B cell (primary cell): ENCODE measurements at regions not wholly inside any gene's neighbourhood (a gene's known extent, or its start where the extent isn't known, plus 50 kb on each side); places are given as distances from the start of the nearest gene placed in this dataset.

Experiments
- ATAC-seq: fragments of 200-7000 bp; cut with Tn5 transposase; one replicate; pipeline ENCODE4 v1.10.0; 2021; ENCODE audit warnings: low read depth, mild to moderate bottlenecking, moderate number of reproducible peaks, moderate library complexity
- CTCF ChIA-PET: fragments of 350-600 bp; sonication (Branson Sonifier 250); formaldehyde crosslinking; loops from one replicate; lab custom pipeline; 2021; ENCODE audit warnings: antibody characterized with exemption, inconsistent platforms; lab: Charles Lee
- POLR2A ChIA-PET: fragments of 350-600 bp; sonication (Branson Sonifier 250); formaldehyde crosslinking; loops from one replicate; lab custom pipeline; 2021; ENCODE audit warnings: antibody characterized with exemption; lab: Charles Lee
- DNase-seq: peaks from one replicate; pipeline ENCODE4 v3.0.0; 2013
- H2AFZ ChIP-seq: 2 replicates; pipeline ENCODE4 v1.6.1; 2012; ENCODE audit warnings: mild to moderate bottlenecking, low read depth, low read length; ENCODE audit not compliant: insufficient read depth, poor library complexity, severe bottlenecking
- H3K27ac ChIP-seq, 2 donors: 1 replicate in 1 of 2; 2 replicates in 1 of 2; pipeline ENCODE4 v1.5.1; 2012 to 2013; ENCODE audit warnings: low read length in 2 of 2, mild to moderate bottlenecking in 2 of 2, moderate library complexity in 1 of 2
- H3K27me3 ChIP-seq, 4 experiments: fragments of 200-600 bp in 1 of 4; sonication (generic) in 1 of 4; replicated peaks in 1 of 4; 1 replicate in 2 of 4; 2 replicates in 2 of 4; pipeline versions ENCODE4 v1.6.1 to v1.7.0; 2013 to 2016; ENCODE audit warnings: low read length in 3 of 4, mild to moderate bottlenecking in 2 of 4, mixed read lengths in 1 of 4, moderate library complexity in 1 of 4; ENCODE audit not compliant: insufficient read depth in 4 of 4, control insufficient read depth in 3 of 4; ENCODE audit errors: control extremely low read depth in 1 of 4
- H3K36me3 ChIP-seq, 2 experiments: replicated peaks in 1 of 2; 1 replicate in 1 of 2; 2 replicates in 1 of 2; pipeline versions ENCODE4 v1.6.1 to v1.7.1; 2013; ENCODE audit warnings: low read length in 1 of 2; ENCODE audit not compliant: insufficient read depth in 2 of 2, control insufficient read depth in 1 of 2; ENCODE audit errors: control extremely low read depth in 1 of 2, extremely low read depth in 1 of 2
- H3K4me1 ChIP-seq, 2 donors: fragments of 200-600 bp in 1 of 2; sonication (generic) in 1 of 2; 1 replicate in 1 of 2; 2 replicates in 1 of 2; pipeline versions ENCODE4 v1.5.1 to v1.6.1; 2013 to 2017; ENCODE audit warnings: low read length in 2 of 2; ENCODE audit not compliant: control insufficient read depth in 2 of 2, insufficient read depth in 2 of 2
- H3K4me2 ChIP-seq: replicated peaks from 2 replicates; pipeline ENCODE3; 2012; ENCODE audit warnings: mild to moderate bottlenecking, low read depth, low read length; ENCODE audit not compliant: poor library complexity, severe bottlenecking
- H3K4me3 ChIP-seq, 5 experiments: fragments of 200-600 bp in 1 of 5; sonication (generic) in 1 of 5; 1 replicate in 3 of 5; 2 replicates in 2 of 5; pipeline versions ENCODE4 v1.5.1 to v1.7.0; 2011 to 2016; ENCODE audit warnings: low read length in 4 of 5, mild to moderate bottlenecking in 4 of 5, low read depth in 2 of 5, control low read depth in 1 of 5, moderate library complexity in 1 of 5; ENCODE audit not compliant: insufficient read depth in 1 of 5; ENCODE audit errors: control extremely low read depth in 1 of 5, extremely low read depth in 1 of 5
- H3K79me2 ChIP-seq: fragments of 200-600 bp; sonication (generic); one replicate; pipeline ENCODE4 v1.6.0; 2016; ENCODE audit warnings: low read length; ENCODE audit not compliant: control insufficient read depth, insufficient read depth
- H3K9ac ChIP-seq: fragments of 200-600 bp; sonication (generic); 2 replicates; pipeline ENCODE4 v1.6.1; 2017; ENCODE audit warnings: mild to moderate bottlenecking, low read length, moderate library complexity
- H3K9me3 ChIP-seq, 3 donors: one replicate each; pipeline versions ENCODE4 v1.6.1 to v1.7.1; 2013; ENCODE audit warnings: low read length in 2 of 3; ENCODE audit not compliant: control insufficient read depth in 2 of 3, insufficient read depth in 1 of 3; ENCODE audit errors: control extremely low read depth in 1 of 3
- H4K20me1 ChIP-seq: 2 replicates; pipeline ENCODE4 v1.6.0; 2012; ENCODE audit warnings: mild to moderate bottlenecking, low read length; ENCODE audit not compliant: insufficient read depth, control insufficient read depth, poor library complexity, severe bottlenecking
- H3K27ac Mint-ChIP-seq: one replicate; pipeline ENCODE4 v1.8.0; 2021; ENCODE audit warnings: mixed read lengths
- H3K27me3 Mint-ChIP-seq: one replicate; pipeline ENCODE4 v1.8.0; 2021; ENCODE audit warnings: mixed read lengths
- H3K4me1 Mint-ChIP-seq: one replicate; pipeline ENCODE4 v1.8.0; 2021; ENCODE audit warnings: mixed read lengths
- H3K4me3 Mint-ChIP-seq: one replicate; pipeline ENCODE4 v1.8.0; 2021; ENCODE audit warnings: mixed read lengths
- H3K9me3 Mint-ChIP-seq: one replicate; pipeline ENCODE4 v1.8.0; 2022; ENCODE audit warnings: mixed read lengths; ENCODE audit not compliant: insufficient read depth
- CTCF ChIP-seq: fragments of 200-600 bp; IDR thresholded peaks from one replicate; pipeline ENCODE4 v1.8.0; 2022; ENCODE audit warnings: antibody characterized with exemption, mild to moderate bottlenecking
- EZH2 ChIP-seq: IDR thresholded peaks from 2 replicates; pipeline ENCODE4 v1.6.1; 2012; ENCODE audit warnings: borderline replicate concordance, low read depth, mild to moderate bottlenecking, moderate library complexity, low read length; ENCODE audit not compliant: insufficient read depth, poor library complexity, severe bottlenecking
- WGBS: methylation state at CpG from one replicate; pipeline ENCODE4 v1.1.5; 2013; ENCODE audit warnings: missing lambda C conversion rate; ENCODE audit not compliant: insufficient coverage; 5-methylcytosine and 5-hydroxymethylcytosine counted together
- intact Hi-C: fragments of 100-400 bp; cut with micrococcal nuclease; formaldehyde crosslinking; loops from one replicate; pipeline ENCODE4 v1.10.0; 2022

- Histone ChIP-seq H3K27ac (no peak overlapping the region), H3K9me3 (no peaks in the 10 kb centered on the region), H3K36me3 (no peaks in the 10 kb centered on the region), H3K27me3 (no peaks in the 10 kb centered on the region), H3K9ac (no peak overlapping the region), H3K4me3 (no peak overlapping the region), H2AFZ (no peak overlapping the region), H3K79me2 (no peaks in the 10 kb centered on the region), H3K4me1 (no peaks in the 10 kb centered on the region), H3K4me2 (no peak overlapping the region), H4K20me1 (no peaks in the 10 kb centered on the region)
- ATAC-seq (no peak), DNase-seq (no peak)
- intact Hi-C loops = no loop called here
- no peak overlapping the region for H3K27ac Mint-ChIP-seq
- H3K4me3 Mint-ChIP-seq = no peak overlapping the region
- H3K9me3 Mint-ChIP-seq = no peaks in the 10 kb centered on the region
- ChIA-PET POLR2A (no interaction called here), CTCF (no interaction called here)
- no peaks in the 10 kb centered on the region for H3K4me1 Mint-ChIP-seq
- peaks cover 4% of the 10 kb centered on the region for H3K27me3 Mint-ChIP-seq
- no peak for TF ChIP-seq EZH2
- no CpG with 5 or more reads among the region's 1 CpG for WGBS
Observed at GRCh38 chr12:66837311-66837627, 158.4 kb upstream of the GRIP1 start.

- Mint-ChIP-seq H3K4me3 (no peak overlapping the region), H3K4me1 (no peaks in the 10 kb centered on the region), H3K27me3 (peaks cover 2% of the 10 kb centered on the region), H3K27ac (no peak overlapping the region), H3K9me3 (no peaks in the 10 kb centered on the region)
- TF ChIP-seq CTCF (no peak), EZH2 (no peak)
- ChIA-PET POLR2A (no interaction called here), CTCF (interaction anchor here (0.7 kb wide), 1 partner anchor 10 kb away, joined by 6 read pairs; no protein-coding TSS in a partner anchor)
- H3K79me2 ChIP-seq = no peaks in the 10 kb centered on the region
- no peaks in the 10 kb centered on the region for H4K20me1 ChIP-seq
- H3K4me1 ChIP-seq = no peaks in the 10 kb centered on the region
- no peak for DNase-seq
- no peaks in the 10 kb centered on the region for H3K36me3 ChIP-seq
- H2AFZ ChIP-seq = no peak overlapping the region
- H3K9me3 ChIP-seq = no peaks in the 10 kb centered on the region
- H3K27me3 ChIP-seq = no peaks in the 10 kb centered on the region
- no peak overlapping the region for H3K27ac ChIP-seq
- H3K4me2 ChIP-seq = no peak overlapping the region
- no peak overlapping the region for H3K9ac ChIP-seq
- no peak overlapping the region for H3K4me3 ChIP-seq
- WGBS = 100% methylated on average over 1 of the region's 4 CpGs
- no peak for ATAC-seq
- intact Hi-C loops = no loop called here
Observed at GRCh38 chr12:66838366-66838765, 159.5 kb upstream of the GRIP1 start.
